Panc1 (cell line): ENCODE measurements at regions not wholly inside any gene's neighbourhood (a gene's known extent, or its start where the extent isn't known, plus 50 kb on each side); places are given as distances from the start of the nearest gene placed in this dataset.
A peak's percentile ranks its signal among the peaks of the same experiment; 100 is the strongest.

Experiments used
- POLR2AphosphoS5 ChIP-seq: IDR thresholded peaks from 2 replicates; pipeline ENCODE4 v1.6.1; 2012; ENCODE audit warnings: mild to moderate bottlenecking, low read depth, low read length, moderate library complexity
- SIN3A ChIP-seq: IDR thresholded peaks from 2 replicates; pipeline ENCODE4 v1.6.1; 2012; ENCODE audit warnings: low read depth, mild to moderate bottlenecking, low read length, moderate library complexity, borderline replicate concordance; ENCODE audit not compliant: insufficient read depth
- TCF7L2 ChIP-seq: IDR thresholded peaks from 2 replicates; pipeline ENCODE4 v1.6.1; 2011; ENCODE audit warnings: mild to moderate bottlenecking, low read depth, low read length, inconsistent platforms
- TF ChIP-seq, protein P1 (sequence below): fragments of 450-650 bp; IDR thresholded peaks from 2 replicates; pipeline ENCODE4 v1.5.1; 2017; ENCODE audit warnings: mild to moderate bottlenecking
- TF ChIP-seq, protein P2 (sequence below), 2 experiments: IDR thresholded peaks; 2 replicates each; pipeline ENCODE4 v1.6.1; 2011 to 2012; ENCODE audit warnings: low read depth in 2 of 2, control low read depth in 1 of 2, low read length in 1 of 2, mild to moderate bottlenecking in 1 of 2, moderate library complexity in 1 of 2; ENCODE audit not compliant: insufficient read depth in 1 of 2

DNA sequence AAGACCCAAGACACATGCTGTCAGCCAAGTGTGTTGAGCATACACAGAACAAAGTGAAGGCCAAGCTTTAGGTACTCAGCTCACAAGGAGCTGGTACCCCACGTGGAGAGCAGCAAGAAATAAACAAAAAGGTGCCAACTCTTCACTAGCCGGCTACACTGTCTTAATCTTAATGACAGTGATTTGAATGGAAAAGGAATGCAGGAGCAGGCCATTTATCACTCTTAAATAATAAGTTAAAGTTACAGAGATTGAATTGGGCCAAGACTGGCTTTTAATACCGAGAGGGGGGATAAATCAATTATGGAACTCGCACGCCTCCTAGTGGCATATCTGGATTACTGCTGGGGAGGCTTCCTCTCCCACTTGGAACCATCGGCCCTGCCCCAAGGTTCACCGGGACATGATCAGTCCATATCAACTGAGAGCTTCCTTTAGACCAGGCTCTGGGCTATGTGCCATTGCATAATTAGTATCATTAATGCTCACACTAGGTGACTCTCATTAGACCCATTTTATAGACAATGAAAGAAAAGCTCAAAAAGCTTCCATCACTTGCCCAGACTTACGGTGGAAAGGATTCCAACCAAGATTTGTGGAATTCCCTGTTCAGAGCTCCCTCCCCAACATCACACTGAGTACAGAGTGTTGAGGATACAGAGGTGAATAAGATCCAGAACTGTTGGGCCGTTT is 94.0 kb downstream of the ACTL7B start:
- TF ChIP-seq, protein P1, sequence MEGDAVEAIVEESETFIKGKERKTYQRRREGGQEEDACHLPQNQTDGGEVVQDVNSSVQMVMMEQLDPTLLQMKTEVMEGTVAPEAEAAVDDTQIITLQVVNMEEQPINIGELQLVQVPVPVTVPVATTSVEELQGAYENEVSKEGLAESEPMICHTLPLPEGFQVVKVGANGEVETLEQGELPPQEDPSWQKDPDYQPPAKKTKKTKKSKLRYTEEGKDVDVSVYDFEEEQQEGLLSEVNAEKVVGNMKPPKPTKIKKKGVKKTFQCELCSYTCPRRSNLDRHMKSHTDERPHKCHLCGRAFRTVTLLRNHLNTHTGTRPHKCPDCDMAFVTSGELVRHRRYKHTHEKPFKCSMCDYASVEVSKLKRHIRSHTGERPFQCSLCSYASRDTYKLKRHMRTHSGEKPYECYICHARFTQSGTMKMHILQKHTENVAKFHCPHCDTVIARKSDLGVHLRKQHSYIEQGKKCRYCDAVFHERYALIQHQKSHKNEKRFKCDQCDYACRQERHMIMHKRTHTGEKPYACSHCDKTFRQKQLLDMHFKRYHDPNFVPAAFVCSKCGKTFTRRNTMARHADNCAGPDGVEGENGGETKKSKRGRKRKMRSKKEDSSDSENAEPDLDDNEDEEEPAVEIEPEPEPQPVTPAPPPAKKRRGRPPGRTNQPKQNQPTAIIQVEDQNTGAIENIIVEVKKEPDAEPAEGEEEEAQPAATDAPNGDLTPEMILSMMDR = peak; percentile 87
- no peak for TF ChIP-seq POLR2AphosphoS5
- TF ChIP-seq TCF7L2 = no peak
- no peak for TF ChIP-seq SIN3A
- TF ChIP-seq, protein P2, sequence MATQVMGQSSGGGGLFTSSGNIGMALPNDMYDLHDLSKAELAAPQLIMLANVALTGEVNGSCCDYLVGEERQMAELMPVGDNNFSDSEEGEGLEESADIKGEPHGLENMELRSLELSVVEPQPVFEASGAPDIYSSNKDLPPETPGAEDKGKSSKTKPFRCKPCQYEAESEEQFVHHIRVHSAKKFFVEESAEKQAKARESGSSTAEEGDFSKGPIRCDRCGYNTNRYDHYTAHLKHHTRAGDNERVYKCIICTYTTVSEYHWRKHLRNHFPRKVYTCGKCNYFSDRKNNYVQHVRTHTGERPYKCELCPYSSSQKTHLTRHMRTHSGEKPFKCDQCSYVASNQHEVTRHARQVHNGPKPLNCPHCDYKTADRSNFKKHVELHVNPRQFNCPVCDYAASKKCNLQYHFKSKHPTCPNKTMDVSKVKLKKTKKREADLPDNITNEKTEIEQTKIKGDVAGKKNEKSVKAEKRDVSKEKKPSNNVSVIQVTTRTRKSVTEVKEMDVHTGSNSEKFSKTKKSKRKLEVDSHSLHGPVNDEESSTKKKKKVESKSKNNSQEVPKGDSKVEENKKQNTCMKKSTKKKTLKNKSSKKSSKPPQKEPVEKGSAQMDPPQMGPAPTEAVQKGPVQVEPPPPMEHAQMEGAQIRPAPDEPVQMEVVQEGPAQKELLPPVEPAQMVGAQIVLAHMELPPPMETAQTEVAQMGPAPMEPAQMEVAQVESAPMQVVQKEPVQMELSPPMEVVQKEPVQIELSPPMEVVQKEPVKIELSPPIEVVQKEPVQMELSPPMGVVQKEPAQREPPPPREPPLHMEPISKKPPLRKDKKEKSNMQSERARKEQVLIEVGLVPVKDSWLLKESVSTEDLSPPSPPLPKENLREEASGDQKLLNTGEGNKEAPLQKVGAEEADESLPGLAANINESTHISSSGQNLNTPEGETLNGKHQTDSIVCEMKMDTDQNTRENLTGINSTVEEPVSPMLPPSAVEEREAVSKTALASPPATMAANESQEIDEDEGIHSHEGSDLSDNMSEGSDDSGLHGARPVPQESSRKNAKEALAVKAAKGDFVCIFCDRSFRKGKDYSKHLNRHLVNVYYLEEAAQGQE (IDR thresholded peaks at IDR 0.05; ENCODE audit: insufficient read depth in 1 of 2, low read depth in 2 of 2, low read length in 1 of 2) = no peak
